ENCODE measurements at regions not wholly inside any gene's neighbourhood (a gene's known extent, or its start where the extent isn't known, plus 50 kb on each side); places are given as distances from the start of the nearest gene placed in this dataset.
"Not testable (repeated sequence)": the region's sequence is repeated elsewhere in the genome, so short reads cannot be mapped to it uniquely, and the experiment has no call there.

- no peak overlapping the region for H3K4me3 ChIP-seq (ENCODE audit: low read depth, low read length, poor library complexity, severe bottlenecking)
- H3K27me3 ChIP-seq (replicated peaks; ENCODE audit: insufficient read depth, low read depth, low read length, poor library complexity): no peaks in the 10 kb centered on the region
- no TSS peak for BruUV-seq (replicated peaks)
- H3K36me3 ChIP-seq (ENCODE audit: insufficient read depth, low read length, poor library complexity, severe bottlenecking): no peaks in the 10 kb centered on the region
- no peak for TF ChIP-seq EZH2 (IDR thresholded peaks at IDR 0.05; ENCODE audit: borderline replicate concordance, low read depth, low read length, poor library complexity, severe bottlenecking)
- TF ChIP-seq CTCF (conservative IDR thresholded peaks at IDR 0.05; ENCODE audit: low read depth, low read length): no peak
- no peaks in the 10 kb centered on the region for H3K4me1 ChIP-seq (ENCODE audit: insufficient read depth, low read length, poor library complexity, severe bottlenecking)
- H3K9me3 ChIP-seq (ENCODE audit: low read depth, low read length, poor library complexity, severe bottlenecking): no peaks in the 10 kb centered on the region
- H3K27ac ChIP-seq (ENCODE audit: low read depth, low read length, poor library complexity, severe bottlenecking): no peak overlapping the region
- CTCF ChIA-PET: no interaction called here
- intact Hi-C loops (cut with micrococcal nuclease; ENCODE audit: unreplicated experiment): no loop called here
- DNase-seq (ENCODE audit: low spot score): no peak
- POLR2A ChIA-PET (ENCODE audit: low non-redundant PET): no interaction called here
Measured at GRCh38 chr4:114041117-114041475, 61.6 kb upstream of the ARSJ start.

- H3K36me3 ChIP-seq (ENCODE audit: insufficient read depth, low read length, poor library complexity, severe bottlenecking): no peaks in the 10 kb centered on the region
- TF ChIP-seq EZH2 (IDR thresholded peaks at IDR 0.05; ENCODE audit: borderline replicate concordance, low read depth, low read length, poor library complexity, severe bottlenecking) (no peak), CTCF (conservative IDR thresholded peaks at IDR 0.05; ENCODE audit: low read depth, low read length) (no peak)
- H3K27me3 ChIP-seq (replicated peaks; ENCODE audit: insufficient read depth, low read depth, low read length, poor library complexity): no peaks in the 10 kb centered on the region
- BruUV-seq (replicated peaks): no TSS peak
- intact Hi-C loops (cut with micrococcal nuclease; ENCODE audit: unreplicated experiment): no loop called here
- H3K27ac ChIP-seq (ENCODE audit: low read depth, low read length, poor library complexity, severe bottlenecking): no peak overlapping the region
- H3K4me1 ChIP-seq (ENCODE audit: insufficient read depth, low read length, poor library complexity, severe bottlenecking): no peaks in the 10 kb centered on the region
- POLR2A ChIA-PET (ENCODE audit: low non-redundant PET): no interaction called here
- no peak for DNase-seq (ENCODE audit: low spot score)
- CTCF ChIA-PET: no interaction called here
- no peaks in the 10 kb centered on the region for H3K9me3 ChIP-seq (ENCODE audit: low read depth, low read length, poor library complexity, severe bottlenecking)
- no peak overlapping the region for H3K4me3 ChIP-seq (ENCODE audit: low read depth, low read length, poor library complexity, severe bottlenecking)
Measured at GRCh38 chr4:114043116-114043515, 63.7 kb upstream of the ARSJ start.

- POLR2A ChIA-PET (ENCODE audit: low non-redundant PET); CTCF ChIA-PET: not testable (repeated sequence)
Measured at GRCh38 chr4:114044351-114044750, 64.9 kb upstream of the ARSJ start.

GRCh38 chr4:114046331-114046730 lies 66.9 kb upstream of the ARSJ start:
- H3K9me3 ChIP-seq (ENCODE audit: low read depth, low read length, poor library complexity, severe bottlenecking): no peaks in the 10 kb centered on the region
- no peak overlapping the region for H3K27ac ChIP-seq (ENCODE audit: low read depth, low read length, poor library complexity, severe bottlenecking)
- no peak for TF ChIP-seq EZH2 (IDR thresholded peaks at IDR 0.05; ENCODE audit: borderline replicate concordance, low read depth, low read length, poor library complexity, severe bottlenecking)
- no peak for TF ChIP-seq CTCF (conservative IDR thresholded peaks at IDR 0.05; ENCODE audit: low read depth, low read length)
- H3K4me3 ChIP-seq (ENCODE audit: low read depth, low read length, poor library complexity, severe bottlenecking): no peak overlapping the region
- intact Hi-C loops (cut with micrococcal nuclease; ENCODE audit: unreplicated experiment): no loop called here
- CTCF ChIA-PET: no interaction called here
- BruUV-seq (replicated peaks): no TSS peak
- no peak for DNase-seq (ENCODE audit: low spot score)
- no peaks in the 10 kb centered on the region for H3K27me3 ChIP-seq (replicated peaks; ENCODE audit: insufficient read depth, low read depth, low read length, poor library complexity)
- POLR2A ChIA-PET (ENCODE audit: low non-redundant PET): no interaction called here
- no peaks in the 10 kb centered on the region for H3K4me1 ChIP-seq (ENCODE audit: insufficient read depth, low read length, poor library complexity, severe bottlenecking)
- no peaks in the 10 kb centered on the region for H3K36me3 ChIP-seq (ENCODE audit: insufficient read depth, low read length, poor library complexity, severe bottlenecking)

More at GRCh38 chr4:114044351-114044750, 64.9 kb upstream of the ARSJ start:
- intact Hi-C loops (cut with micrococcal nuclease; ENCODE audit: unreplicated experiment); H3K4me1 ChIP-seq (ENCODE audit: insufficient read depth, low read length, poor library complexity, severe bottlenecking); DNase-seq (ENCODE audit: low spot score); H3K9me3 ChIP-seq (ENCODE audit: low read depth, low read length, poor library complexity, severe bottlenecking); H3K36me3 ChIP-seq (ENCODE audit: insufficient read depth, low read length, poor library complexity, severe bottlenecking); H3K27ac ChIP-seq (ENCODE audit: low read depth, low read length, poor library complexity, severe bottlenecking); BruUV-seq (replicated peaks); H3K27me3 ChIP-seq (replicated peaks; ENCODE audit: insufficient read depth, low read depth, low read length, poor library complexity); H3K4me3 ChIP-seq (ENCODE audit: low read depth, low read length, poor library complexity, severe bottlenecking): not testable (repeated sequence)

- BruUV-seq (replicated peaks): not testable (repeated sequence)
Measured at GRCh38 chr4:114048154-114048553, 68.7 kb upstream of the ARSJ start.

More at GRCh38 chr4:114048154-114048553, 68.7 kb upstream of the ARSJ start:
- H3K27ac ChIP-seq (ENCODE audit: low read depth, low read length, poor library complexity, severe bottlenecking); CTCF ChIA-PET; intact Hi-C loops (cut with micrococcal nuclease; ENCODE audit: unreplicated experiment); H3K4me3 ChIP-seq (ENCODE audit: low read depth, low read length, poor library complexity, severe bottlenecking); POLR2A ChIA-PET (ENCODE audit: low non-redundant PET); H3K36me3 ChIP-seq (ENCODE audit: insufficient read depth, low read length, poor library complexity, severe bottlenecking); H3K9me3 ChIP-seq (ENCODE audit: low read depth, low read length, poor library complexity, severe bottlenecking); DNase-seq (ENCODE audit: low spot score); H3K27me3 ChIP-seq (replicated peaks; ENCODE audit: insufficient read depth, low read depth, low read length, poor library complexity); H3K4me1 ChIP-seq (ENCODE audit: insufficient read depth, low read length, poor library complexity, severe bottlenecking): not testable (repeated sequence)
